ENCODE measurements at regions not wholly inside any gene's neighbourhood (a gene's known extent, or its start where the extent isn't known, plus 50 kb on each side); places are given as distances from the start of the nearest gene placed in this dataset.

- TF ChIP-seq CTCF (IDR thresholded peaks at IDR 0.05 in 4 of 5, conservative IDR thresholded peaks at IDR 0.05 in 1 of 5) (no peak), POLR2A (IDR thresholded peaks at IDR 0.05) (no peak)
Measured at GRCh38 chr4:26228883-26229282, 91.9 kb upstream of the RBPJ start.
